ENCODE measurements at regions not wholly inside any gene's neighbourhood (a gene's known extent, or its start where the extent isn't known, plus 50 kb on each side); places are given as distances from the start of the nearest gene placed in this dataset.

DNA sequence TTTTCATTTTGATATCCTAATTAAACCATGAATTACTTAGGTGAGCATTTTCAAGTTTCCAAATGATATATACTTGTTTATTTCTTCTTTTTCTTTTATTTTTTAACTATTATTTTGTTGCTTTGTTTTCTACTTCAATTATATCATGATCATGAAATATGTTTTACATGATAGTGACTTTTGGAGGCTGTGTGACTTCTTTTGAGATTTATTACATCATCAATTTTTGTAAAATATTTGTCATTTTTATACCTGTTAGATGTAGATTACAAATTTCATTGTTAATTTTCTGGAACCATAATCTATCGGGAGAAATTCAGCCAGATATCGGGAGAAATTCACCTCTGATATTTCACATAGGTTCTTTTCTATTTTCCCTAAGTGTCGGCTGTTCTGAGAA is 228.6 kb downstream of the RAD51AP2 start:
- no peak for DNase-seq
- no peaks in the 10 kb centered on the region for H3K9me3 ChIP-seq (replicated peaks; ENCODE audit: insufficient read depth, low read length)
- H3K4me3 ChIP-seq (ENCODE audit: low read length): no peak overlapping the region
- H3K9me2 ChIP-seq (replicated peaks; ENCODE audit: insufficient read depth, low read length): no peaks in the 10 kb centered on the region
- no peaks in the 10 kb centered on the region for H3K27me3 ChIP-seq (replicated peaks; ENCODE audit: insufficient read depth, low read length)
- TF ChIP-seq EZH2 (optimal IDR thresholded peaks at IDR 0.05; ENCODE audit: low read depth, low read length) (no peak), EZH2phosphoT487 (IDR thresholded peaks at IDR 0.05; ENCODE audit: low read length) (no peak)
- TF ChIP-seq, protein P1, sequence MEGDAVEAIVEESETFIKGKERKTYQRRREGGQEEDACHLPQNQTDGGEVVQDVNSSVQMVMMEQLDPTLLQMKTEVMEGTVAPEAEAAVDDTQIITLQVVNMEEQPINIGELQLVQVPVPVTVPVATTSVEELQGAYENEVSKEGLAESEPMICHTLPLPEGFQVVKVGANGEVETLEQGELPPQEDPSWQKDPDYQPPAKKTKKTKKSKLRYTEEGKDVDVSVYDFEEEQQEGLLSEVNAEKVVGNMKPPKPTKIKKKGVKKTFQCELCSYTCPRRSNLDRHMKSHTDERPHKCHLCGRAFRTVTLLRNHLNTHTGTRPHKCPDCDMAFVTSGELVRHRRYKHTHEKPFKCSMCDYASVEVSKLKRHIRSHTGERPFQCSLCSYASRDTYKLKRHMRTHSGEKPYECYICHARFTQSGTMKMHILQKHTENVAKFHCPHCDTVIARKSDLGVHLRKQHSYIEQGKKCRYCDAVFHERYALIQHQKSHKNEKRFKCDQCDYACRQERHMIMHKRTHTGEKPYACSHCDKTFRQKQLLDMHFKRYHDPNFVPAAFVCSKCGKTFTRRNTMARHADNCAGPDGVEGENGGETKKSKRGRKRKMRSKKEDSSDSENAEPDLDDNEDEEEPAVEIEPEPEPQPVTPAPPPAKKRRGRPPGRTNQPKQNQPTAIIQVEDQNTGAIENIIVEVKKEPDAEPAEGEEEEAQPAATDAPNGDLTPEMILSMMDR (IDR thresholded peaks at IDR 0.05; ENCODE audit: low read length): no peak
- H3K4me2 ChIP-seq (ENCODE audit: low read depth, low read length): no peak overlapping the region
- H2AFZ ChIP-seq (ENCODE audit: low read length): no peak overlapping the region
- no peaks in the 10 kb centered on the region for H3K36me3 ChIP-seq (replicated peaks; ENCODE audit: insufficient read depth, low read length)
- no peaks in the 10 kb centered on the region for H3K4me1 ChIP-seq (ENCODE audit: low read length)
- H3K79me2 ChIP-seq (ENCODE audit: low read length): no peaks in the 10 kb centered on the region
- no peaks in the 10 kb centered on the region for H3F3A ChIP-seq (ENCODE audit: insufficient read depth, low read length)
- H4K20me1 ChIP-seq (ENCODE audit: insufficient read depth, low read length): no peaks in the 10 kb centered on the region
- no peak overlapping the region for H3K9ac ChIP-seq (ENCODE audit: low read length)
- H3K27ac ChIP-seq (ENCODE audit: low read length): no peak overlapping the region

- Histone ChIP-seq H4K20me1 (ENCODE audit: insufficient read depth, low read length) (no peaks in the 10 kb centered on the region), H3K4me2 (ENCODE audit: low read depth, low read length) (no peak overlapping the region), H3K79me2 (ENCODE audit: low read length) (no peaks in the 10 kb centered on the region), H3K27me3 (replicated peaks; ENCODE audit: insufficient read depth, low read length) (no peaks in the 10 kb centered on the region), H3K9me2 (replicated peaks; ENCODE audit: insufficient read depth, low read length) (no peaks in the 10 kb centered on the region), H3F3A (ENCODE audit: insufficient read depth, low read length) (no peaks in the 10 kb centered on the region), H3K9me3 (replicated peaks; ENCODE audit: insufficient read depth, low read length) (no peaks in the 10 kb centered on the region), H2AFZ (ENCODE audit: low read length) (no peak overlapping the region), H3K4me1 (ENCODE audit: low read length) (no peaks in the 10 kb centered on the region), H3K36me3 (replicated peaks; ENCODE audit: insufficient read depth, low read length) (no peaks in the 10 kb centered on the region), H3K4me3 (ENCODE audit: low read length) (no peak overlapping the region), H3K27ac (ENCODE audit: low read length) (no peak overlapping the region), H3K9ac (ENCODE audit: low read length) (no peak overlapping the region)
- DNase-seq: no peak
- TF ChIP-seq, protein P1 (IDR thresholded peaks at IDR 0.05; ENCODE audit: low read length): no peak
- TF ChIP-seq EZH2 (optimal IDR thresholded peaks at IDR 0.05; ENCODE audit: low read depth, low read length) (no peak), EZH2phosphoT487 (IDR thresholded peaks at IDR 0.05; ENCODE audit: low read length) (no peak)
Observed at GRCh38 chr2:17287183-17287582, 231.1 kb downstream of the RAD51AP2 start.

GRCh38 chr2:17282826-17283225 is 235.4 kb downstream of the RAD51AP2 start:
- no peaks in the 10 kb centered on the region for H4K20me1 ChIP-seq (ENCODE audit: insufficient read depth, low read length)
- H3K4me1 ChIP-seq (ENCODE audit: low read length): no peaks in the 10 kb centered on the region
- no peaks in the 10 kb centered on the region for H3K9me2 ChIP-seq (replicated peaks; ENCODE audit: insufficient read depth, low read length)
- H3K4me2 ChIP-seq (ENCODE audit: low read depth, low read length): no peak overlapping the region
- no peak overlapping the region for H3K4me3 ChIP-seq (ENCODE audit: low read length)
- DNase-seq: no peak
- H3F3A ChIP-seq (ENCODE audit: insufficient read depth, low read length): no peaks in the 10 kb centered on the region
- TF ChIP-seq, protein P1 (IDR thresholded peaks at IDR 0.05; ENCODE audit: low read length): no peak
- TF ChIP-seq EZH2phosphoT487 (IDR thresholded peaks at IDR 0.05; ENCODE audit: low read length) (no peak), EZH2 (optimal IDR thresholded peaks at IDR 0.05; ENCODE audit: low read depth, low read length) (no peak)
- H2AFZ ChIP-seq (ENCODE audit: low read length): no peak overlapping the region
- H3K27ac ChIP-seq (ENCODE audit: low read length): no peak overlapping the region
- H3K9ac ChIP-seq (ENCODE audit: low read length): no peak overlapping the region
- no peaks in the 10 kb centered on the region for H3K9me3 ChIP-seq (replicated peaks; ENCODE audit: insufficient read depth, low read length)
- H3K79me2 ChIP-seq (ENCODE audit: low read length): no peaks in the 10 kb centered on the region
- no peaks in the 10 kb centered on the region for H3K27me3 ChIP-seq (replicated peaks; ENCODE audit: insufficient read depth, low read length)
- H3K36me3 ChIP-seq (replicated peaks; ENCODE audit: insufficient read depth, low read length): no peaks in the 10 kb centered on the region
